ENCODE measurements at regions not wholly inside any gene's neighbourhood (a gene's known extent, or its start where the extent isn't known, plus 50 kb on each side); places are given as distances from the start of the nearest gene placed in this dataset.

- TF ChIP-seq RAD21 (IDR thresholded peaks at IDR 0.05; ENCODE audit: low read depth) (no peak), TCF12 (IDR thresholded peaks at IDR 0.05; ENCODE audit: low read depth) (no peak), CREB1 (IDR thresholded peaks at IDR 0.05; ENCODE audit: low read depth) (no peak), EP300 (IDR thresholded peaks at IDR 0.05; ENCODE audit: borderline replicate concordance) (no peak), REST (IDR thresholded peaks at IDR 0.05; ENCODE audit: low read depth) (no peak), CEBPB (IDR thresholded peaks at IDR 0.05) (no peak), FOXM1 (IDR thresholded peaks at IDR 0.05; ENCODE audit: borderline replicate concordance, low read depth) (no peak), NFIC (IDR thresholded peaks at IDR 0.05) (no peak), YY1 (IDR thresholded peaks at IDR 0.05; ENCODE audit: low read depth) (no peak)
Measured at GRCh38 chr2:105458076-105458475, 59.2 kb upstream of the FHL2 start.
